GM23338 (cell line): ENCODE measurements at regions not wholly inside any gene's neighbourhood (a gene's known extent, or its start where the extent isn't known, plus 50 kb on each side); places are given as distances from the start of the nearest gene placed in this dataset.

ENCODE experiments used
- ATAC-seq: fragments of 200-7000 bp; cut with Tn5 transposase; 3 replicates; pipeline ENCODE4 v1.9.1; 2020
- DNase-seq: peaks from one replicate; pipeline ENCODE4 v3.0.0-alpha.2; 2015; ENCODE audit warnings: low spot score
- H2AFZ ChIP-seq: fragments of 200-600 bp; sonication (generic); 2 replicates; pipeline ENCODE4 v1.8.0; 2016; ENCODE audit warnings: antibody characterized with exemption, mild to moderate bottlenecking, moderate library complexity
- H3F3A ChIP-seq: fragments of 200-600 bp; sonication (generic); replicated peaks from 2 replicates; pipeline ENCODE4 v1.8.0; 2017; ENCODE audit warnings: antibody characterized with exemption, mixed run types, low read depth
- H3K27ac ChIP-seq: fragments of 200-600 bp; sonication (generic); 2 replicates; pipeline ENCODE4 v1.6.1; 2016; ENCODE audit warnings: low read depth
- H3K27me3 ChIP-seq: fragments of 200-600 bp; sonication (generic); 2 replicates; pipeline ENCODE4 v1.8.0; 2016; ENCODE audit warnings: mild to moderate bottlenecking, mixed run types, moderate library complexity; ENCODE audit not compliant: insufficient read depth
- H3K36me3 ChIP-seq: fragments of 200-600 bp; sonication (generic); 2 replicates; pipeline ENCODE4 v1.8.0; 2016; ENCODE audit warnings: mild to moderate bottlenecking; ENCODE audit not compliant: insufficient read depth
- H3K4me1 ChIP-seq: fragments of 200-600 bp; sonication (generic); 2 replicates; pipeline ENCODE4 v1.8.0; 2016; ENCODE audit warnings: mild to moderate bottlenecking, moderate library complexity; ENCODE audit not compliant: insufficient read depth
- H3K4me2 ChIP-seq: fragments of 200-600 bp; sonication (generic); 2 replicates; pipeline ENCODE4 v1.7.1; 2017; ENCODE audit warnings: mixed run types
- H3K4me3 ChIP-seq: fragments of 200-600 bp; sonication (generic); 2 replicates; pipeline ENCODE4 v1.6.1; 2016; ENCODE audit warnings: mixed run types
- H3K79me2 ChIP-seq: fragments of 200-600 bp; sonication (generic); replicated peaks from 2 replicates; pipeline ENCODE4 v1.8.0; 2017; ENCODE audit warnings: mild to moderate bottlenecking; ENCODE audit not compliant: insufficient read depth
- H3K9me2 ChIP-seq: fragments of 200-600 bp; sonication (generic); 2 replicates; pipeline ENCODE4 v1.8.0; 2017; ENCODE audit not compliant: insufficient read depth
- H4K20me1 ChIP-seq: fragments of 200-600 bp; sonication (generic); replicated peaks from 2 replicates; pipeline ENCODE4 v1.8.0; 2017; ENCODE audit warnings: mild to moderate bottlenecking; ENCODE audit not compliant: insufficient read depth
- H3K27ac Mint-ChIP-seq: 2 replicates; pipeline ENCODE4 v1.8.0; 2020; ENCODE audit warnings: inconsistent platforms, mild to moderate bottlenecking, moderate library complexity, mixed read lengths
- H3K27me3 Mint-ChIP-seq: 3 replicates; pipeline ENCODE4 v1.8.0; 2022; ENCODE audit warnings: low read depth, mild to moderate bottlenecking, moderate library complexity, mixed read lengths, inconsistent platforms; ENCODE audit not compliant: insufficient read depth, poor library complexity
- H3K36me3 Mint-ChIP-seq: 3 replicates; pipeline ENCODE4 v1.8.0; 2021; ENCODE audit warnings: low read depth, mild to moderate bottlenecking, inconsistent platforms, moderate library complexity, mixed read lengths
- H3K4me1 Mint-ChIP-seq: 3 replicates; pipeline ENCODE4 v1.8.0; 2020; ENCODE audit warnings: mild to moderate bottlenecking, inconsistent platforms, mixed read lengths
- H3K4me3 Mint-ChIP-seq: 3 replicates; pipeline ENCODE4 v1.8.0; 2021; ENCODE audit warnings: moderate library complexity, mild to moderate bottlenecking, inconsistent platforms, mixed read lengths
- H3K9me3 Mint-ChIP-seq: 3 replicates; pipeline ENCODE4 v1.8.0; 2020; ENCODE audit warnings: moderate library complexity, mild to moderate bottlenecking, inconsistent platforms, mixed read lengths
- ETS1 ChIP-seq: IDR thresholded peaks from 2 replicates; pipeline ENCODE4 v1.6.1; 2016; ENCODE audit warnings: antibody characterized with exemption
- EZH2 ChIP-seq: fragments of 200-600 bp; sonication (generic); IDR thresholded peaks from one replicate; pipeline ENCODE4 v1.8.0; 2017; ENCODE audit warnings: antibody characterized with exemption, mild to moderate bottlenecking, low read depth; ENCODE audit not compliant: unreplicated experiment
- EZH2phosphoT487 ChIP-seq: fragments of 200-600 bp; sonication (generic); IDR thresholded peaks from one replicate; pipeline ENCODE4 v1.8.1; 2018; ENCODE audit warnings: antibody characterized with exemption; ENCODE audit not compliant: unreplicated experiment
- JUNB ChIP-seq: IDR thresholded peaks from one replicate; pipeline ENCODE4 v1.6.1; 2016; ENCODE audit warnings: antibody characterized with exemption; ENCODE audit not compliant: unreplicated experiment
- POLR2AphosphoS5 ChIP-seq: IDR thresholded peaks from 2 replicates; pipeline ENCODE4 v1.6.1; 2016; ENCODE audit warnings: antibody characterized with exemption, low read depth
- REST ChIP-seq: IDR thresholded peaks from one replicate; pipeline ENCODE4 v1.6.1; 2018; ENCODE audit warnings: antibody characterized with exemption; ENCODE audit not compliant: unreplicated experiment

- peak overlapping the region; percentile 3; the same call in 1 of the 2 replicates for H3K4me2 ChIP-seq
- no peak for ATAC-seq
- peaks cover 12% of the 10 kb centered on the region; the same call in 2 of the 3 replicates for H3K4me1 Mint-ChIP-seq
Measured at GRCh38 chr4:75229806-75230570, 284.2 kb downstream of the RCHY1 start.

More at GRCh38 chr4:75229806-75230570, 284.2 kb downstream of the RCHY1 start:
- no peak overlapping the region for H3K4me3 ChIP-seq
- H3K36me3 ChIP-seq = no peaks in the 10 kb centered on the region
- Mint-ChIP-seq H3K36me3 (no peaks in the 10 kb centered on the region), H3K9me3 (peaks cover 6% of the 10 kb centered on the region; the same call in 1 of the 3 replicates), H3K4me3 (no peak overlapping the region), H3K27me3 (peaks cover 2% of the 10 kb centered on the region), H3K27ac (no peak overlapping the region)
- no peaks in the 10 kb centered on the region for H4K20me1 ChIP-seq
- H3K27ac ChIP-seq = no peak overlapping the region
- no peaks in the 10 kb centered on the region for H3F3A ChIP-seq
- H3K27me3 ChIP-seq = no peaks in the 10 kb centered on the region
- no peak for DNase-seq
- TF ChIP-seq EZH2 (no peak), JUNB (no peak), EZH2phosphoT487 (no peak), REST (no peak), ETS1 (no peak), POLR2AphosphoS5 (no peak)
- no peaks in the 10 kb centered on the region for H3K9me2 ChIP-seq
- peaks cover 7% of the 10 kb centered on the region; the same call in 1 of the 2 replicates for H3K4me1 ChIP-seq
- no peaks in the 10 kb centered on the region for H3K79me2 ChIP-seq
- no peak overlapping the region for H2AFZ ChIP-seq
